K562 (cell line): ENCODE measurements at regions not wholly inside any gene's neighbourhood (a gene's known extent, or its start where the extent isn't known, plus 50 kb on each side); places are given as distances from the start of the nearest gene placed in this dataset.

Experiments used
- ATAC-seq: fragments of 200-7000 bp; cut with Tn5 transposase; 3 replicates; pipeline ENCODE4 v1.9.1; 2020; ENCODE audit warnings: moderate library complexity
- BruUV-seq: library from RNA; stranded (reverse); fragments of 400-500 nt; replicated peaks from 2 replicates; lab custom pipeline; 2021; lab: Mats Ljungman, UMichigan
- CTCF ChIA-PET: fragments of 300-600 bp; formaldehyde crosslinking; extraction: SDS; loops from one replicate; lab custom pipeline; 2021; ENCODE audit warnings: low intra/inter-chr PET ratio; lab: Yijun Ruan, JAX
- POLR2A ChIA-PET: fragments of 300-600, 350-650 bp; sonication (Branson Sonifier 250); formaldehyde crosslinking; extraction: SDS; loops from one replicate; lab custom pipeline; 2021; ENCODE audit warnings: antibody characterized with exemption, inconsistent platforms; lab: Yijun Ruan, JAX
- DNase-seq, 4 experiments: peaks; one replicate each; pipeline versions ENCODE4 v3.0.0 to v3.0.0-alpha.2; 2011 to 2018; ENCODE audit warnings: low spot score in 3 of 4, mixed read lengths in 3 of 4; ENCODE audit errors: extremely low read depth in 1 of 4
- FAIRE-seq: peaks from 2 replicates; lab custom pipeline; 2011; peaks lifted over from hg19 to GRCh38; lab: Jason Lieb, UNC
- H2AFZ ChIP-seq: 2 replicates; pipeline ENCODE4 v1.6.0; 2011; ENCODE audit warnings: low read depth, low read length, control low read depth, inconsistent platforms
- H3K27ac ChIP-seq: fragments of 200-600 bp; 3 replicates; pipeline ENCODE4 v1.8.0; 2011; ENCODE audit warnings: low read depth, mild to moderate bottlenecking, control low read depth, inconsistent platforms, low read length, moderate library complexity, mixed read lengths; ENCODE audit errors: extremely low read depth
- H3K27me3 ChIP-seq, 2 experiments: fragments of 300-600 bp in 1 of 2; 2 replicates in 1 of 2; 3 replicates in 1 of 2; pipeline versions ENCODE4 v1.6.0 to v1.8.0; 2011; ENCODE audit warnings: inconsistent platforms in 2 of 2, low read length in 2 of 2, mild to moderate bottlenecking in 1 of 2, mixed read lengths in 1 of 2, moderate library complexity in 1 of 2; ENCODE audit not compliant: control insufficient read depth in 2 of 2, insufficient read depth in 2 of 2
- H3K36me3 ChIP-seq: fragments of 300-600 bp; 3 replicates; pipeline ENCODE4 v1.8.0; 2011; ENCODE audit warnings: mild to moderate bottlenecking, low read length, inconsistent platforms; ENCODE audit not compliant: control insufficient read depth, insufficient read depth
- H3K4me1 ChIP-seq, 2 experiments: fragments of 200-600 bp in 1 of 2; replicated peaks in 1 of 2; 2 replicates in 1 of 2; 3 replicates in 1 of 2; pipeline versions ENCODE4 v1.5.1 to v1.8.0; 2011; ENCODE audit warnings: inconsistent platforms in 2 of 2, low read length in 2 of 2, mild to moderate bottlenecking in 1 of 2, mixed read lengths in 1 of 2, moderate library complexity in 1 of 2; ENCODE audit not compliant: control insufficient read depth in 2 of 2, insufficient read depth in 2 of 2
- H3K4me2 ChIP-seq: 2 replicates; pipeline ENCODE4 v1.6.1; 2011; ENCODE audit warnings: low read length, control low read depth, inconsistent platforms, mixed read lengths; ENCODE audit not compliant: insufficient read depth
- H3K4me3 ChIP-seq: fragments of 200-600 bp; sonication (generic), shearing (Covaris generic); 2 replicates; pipeline ENCODE4 v1.5.1; 2016; ENCODE audit warnings: control low read depth, inconsistent platforms
- H3K79me2 ChIP-seq: fragments of 200-600 bp; 3 replicates; pipeline ENCODE4 v1.8.0; 2011; ENCODE audit warnings: low read length, inconsistent platforms; ENCODE audit not compliant: control insufficient read depth, insufficient read depth
- H3K9ac ChIP-seq, 2 experiments: 2 replicates each; pipeline versions ENCODE4 v1.6.0 to v1.6.1; 2011; ENCODE audit warnings: low read depth in 2 of 2, low read length in 2 of 2, control low read depth in 1 of 2, inconsistent platforms in 1 of 2, mild to moderate bottlenecking in 1 of 2, mixed read lengths in 1 of 2; ENCODE audit not compliant: insufficient read depth in 1 of 2
- H3K9me1 ChIP-seq: one replicate; pipeline ENCODE4 v1.6.0; 2011; ENCODE audit warnings: inconsistent platforms, mild to moderate bottlenecking, low read length, moderate library complexity; ENCODE audit not compliant: control insufficient read depth, insufficient read depth
- H3K9me3 ChIP-seq: replicated peaks from 2 replicates; pipeline ENCODE4 v1.5.1; 2011; ENCODE audit warnings: low read depth, low read length, inconsistent platforms; ENCODE audit not compliant: control insufficient read depth, insufficient read depth
- H4K20me1 ChIP-seq: replicated peaks from 2 replicates; pipeline ENCODE4 v1.6.1; 2011; ENCODE audit warnings: low read length, inconsistent platforms, mixed read lengths; ENCODE audit not compliant: control insufficient read depth, insufficient read depth
- BCOR ChIP-seq: fragments of 450-650 bp; IDR thresholded peaks from 2 replicates; pipeline ENCODE4 v1.6.1; 2016
- BRD4 ChIP-seq: fragments of 200-600 bp; sonication (generic); IDR thresholded peaks from 2 replicates; pipeline ENCODE4 v1.6.1; 2017; ENCODE audit warnings: inconsistent platforms
- CEBPG ChIP-seq, 3 experiments: fragments of 200-800 bp in 1 of 3; sonication (Bioruptor generic) in 1 of 3; sonication (generic) in 1 of 3; formaldehyde crosslinking in 1 of 3; IDR thresholded peaks in 2 of 3; conservative IDR thresholded peaks in 1 of 3; 2 replicates each; pipeline versions ENCODE4 v1.6.1 to v1.8.0; 2016 to 2022; ENCODE audit warnings: missing compliant biosample characterization in 2 of 3, missing genetic modification characterization in 2 of 3, mild to moderate bottlenecking in 1 of 3, missing genetic modification reagents in 1 of 3
- CTCF ChIP-seq, 3 experiments: IDR thresholded peaks in 2 of 3; conservative IDR thresholded peaks in 1 of 3; 2 replicates each; pipeline ENCODE4 v1.5.1; 2011 to 2012; ENCODE audit warnings: low read length in 3 of 3, mild to moderate bottlenecking in 3 of 3, control low read depth in 2 of 3, improper control_type of control experiment in 1 of 3, inconsistent platforms in 1 of 3, low read depth in 1 of 3, mixed read lengths in 1 of 3, moderate library complexity in 1 of 3; ENCODE audit not compliant: insufficient read depth in 2 of 3
- EHMT2 ChIP-seq: fragments of 450-650 bp; IDR thresholded peaks from 2 replicates; pipeline ENCODE4 v1.6.1; 2018; ENCODE audit warnings: antibody characterized with exemption
- GABPB2 ChIP-seq: fragments of 250-450 bp; sonication (Bioruptor Pico); conservative IDR thresholded peaks from 2 replicates; pipeline ENCODE4 v1.5.1; 2021; ENCODE audit warnings: mild to moderate bottlenecking
- GATA2 ChIP-seq: sonication (generic); formaldehyde crosslinking; IDR thresholded peaks from 2 replicates; pipeline ENCODE4 v1.4.0; 2020; ENCODE audit warnings: mild to moderate bottlenecking, missing genetic modification reagents
- MBD1 ChIP-seq: fragments of 250-450 bp; sonication (Bioruptor Pico); IDR thresholded peaks from 2 replicates; pipeline ENCODE4 v1.8.0; 2022; ENCODE audit warnings: inconsistent platforms
- MCM5 ChIP-seq: fragments of 450-650 bp; IDR thresholded peaks from 2 replicates; pipeline ENCODE4 v1.6.1; 2016; ENCODE audit warnings: low read depth
- MED1 ChIP-seq: sonication (generic); formaldehyde crosslinking; IDR thresholded peaks from 2 replicates; pipeline ENCODE4 v1.8.1; 2023; ENCODE audit warnings: missing genetic modification reagents, borderline replicate concordance
- NFXL1 ChIP-seq: fragments of 450-650 bp; formaldehyde crosslinking; IDR thresholded peaks from 2 replicates; pipeline ENCODE4 v1.4.0; 2021; ENCODE audit warnings: mild to moderate bottlenecking
- PHF20 ChIP-seq: fragments of 450-650 bp; IDR thresholded peaks from 2 replicates; pipeline ENCODE4 v1.6.1; 2018; ENCODE audit not compliant: partially characterized antibody
- POU5F1 ChIP-seq: fragments of 150-350 bp; IDR thresholded peaks from 2 replicates; pipeline ENCODE4 v1.6.1; 2014; ENCODE audit warnings: borderline replicate concordance, low read length, low read depth, mild to moderate bottlenecking; ENCODE audit not compliant: partially characterized antibody
- TCF7L2 ChIP-seq: fragments of 150-350 bp; IDR thresholded peaks from 2 replicates; pipeline ENCODE4 v1.6.1; 2016; ENCODE audit warnings: low read depth, mild to moderate bottlenecking, low read length, moderate library complexity
- YY1 ChIP-seq, 3 experiments: IDR thresholded peaks; 2 replicates each; pipeline ENCODE4 v1.6.1; 2011; ENCODE audit warnings: low read length in 2 of 3, mild to moderate bottlenecking in 2 of 3, moderate library complexity in 2 of 3, borderline replicate concordance in 1 of 3, control low read depth in 1 of 3, low read depth in 1 of 3; ENCODE audit not compliant: insufficient read depth in 3 of 3, insufficient replicate concordance in 2 of 3, control insufficient read depth in 1 of 3, insufficient read length in 1 of 3; ENCODE audit errors: extremely low read depth in 1 of 3
- ZBTB17 ChIP-seq: fragments of 450-650 bp; formaldehyde crosslinking; IDR thresholded peaks from 2 replicates; pipeline ENCODE4 v1.4.0; 2020; ENCODE audit warnings: mild to moderate bottlenecking
- ZNF143 ChIP-seq: sonication (generic); formaldehyde crosslinking; IDR thresholded peaks from 2 replicates; pipeline ENCODE4 v1.9.0; 2022; ENCODE audit warnings: mild to moderate bottlenecking, missing genetic modification reagents
- ZNF146 ChIP-seq: IDR thresholded peaks from one replicate; pipeline ENCODE4 v1.6.1; 2018; ENCODE audit warnings: missing compliant biosample characterization; ENCODE audit not compliant: unreplicated experiment
- ZNF217 ChIP-seq: sonication (generic); formaldehyde crosslinking; IDR thresholded peaks from 2 replicates; pipeline ENCODE4 v1.8.0; 2022; ENCODE audit warnings: mild to moderate bottlenecking, missing genetic modification reagents
- ZNF224 ChIP-seq: sonication (generic); formaldehyde crosslinking; IDR thresholded peaks from 2 replicates; pipeline ENCODE4 v1.8.0; 2022; ENCODE audit warnings: mild to moderate bottlenecking, missing genetic modification reagents
- ZNF282 ChIP-seq: sonication (generic); formaldehyde crosslinking; IDR thresholded peaks from 2 replicates; pipeline ENCODE4 v1.8.1; 2023; ENCODE audit warnings: missing genetic modification reagents
- whole genome bisulfite sequencing: fragments of 100-300 bp; shearing (Covaris generic); methylation state at CpG from one replicate; pipeline ENCODE4 v1.1.6; 2016; ENCODE audit warnings: low coverage, mixed read lengths; ENCODE audit not compliant: insufficient coverage; ENCODE audit errors: missing lambda C conversion rate; 5-methylcytosine and 5-hydroxymethylcytosine counted together
- in situ Hi-C: fragments of 300-500 bp; cut with MboI; formaldehyde crosslinking; loops from 4 replicates; pipeline ENCODE4 v1.15.0; 2018; ENCODE audit warnings: inconsistent platforms, mixed read lengths
- intact Hi-C: fragments of 100-400 bp; cut with micrococcal nuclease; formaldehyde crosslinking; loops from 2 replicates; pipeline ENCODE4 v1.14.2; 2022

- no peak overlapping the region for H3K4me2 ChIP-seq
- TF ChIP-seq CTCF (IDR thresholded peaks at IDR 0.05 in 2 of 3, conservative IDR thresholded peaks at IDR 0.05 in 1 of 3; ENCODE audit: insufficient read depth in 2 of 3, low read depth in 1 of 3, low read length in 3 of 3) (no peak), PHF20 (no peak), MBD1 (no peak), NFXL1 (no peak), MED1 (CRISPR knock-in tag) (no peak), ZNF146 (CRISPR knock-in tag) (no peak), ZBTB17 (CRISPR knock-in tag) (no peak), TCF7L2 (no peak), MCM5 (no peak), CEBPG (CRISPR knock-in tag; IDR thresholded peaks at IDR 0.05) (no peak), CEBPG (tag; conservative IDR thresholded peaks at IDR 0.05 in 1 of 2, IDR thresholded peaks at IDR 0.05 in 1 of 2) (no peak), ZNF282 (no peak), EHMT2 (peak; percentile 79), GABPB2 (CRISPR knock-in tag) (no peak), ZNF217 (no peak), BCOR (no peak), BRD4 (no peak), ZNF224 (CRISPR knock-in tag) (no peak), YY1 (IDR thresholded peaks at IDR 0.05; ENCODE audit: borderline replicate concordance in 1 of 3, control insufficient read depth in 1 of 3, extremely low read depth in 1 of 3, insufficient read depth in 3 of 3, insufficient read length in 1 of 3, insufficient replicate concordance in 2 of 3, low read depth in 1 of 3, low read length in 2 of 3) (no peak), ZNF143 (CRISPR knock-in tag) (no peak), GATA2 (CRISPR knock-in tag) (no peak), POU5F1 (no peak)
These were observed 417.8 kb downstream of the MIAT start for GRCh38 chr22:27075028-27075678.

More at GRCh38 chr22:27075028-27075678, 417.8 kb downstream of the MIAT start:
- FAIRE-seq (no peak), ATAC-seq (no peak), DNase-seq (no peak)
- ChIA-PET CTCF (no interaction called here), POLR2A (no interaction called here)
- intact Hi-C loops: no loop called here
- Histone ChIP-seq H3K4me3 (no peak overlapping the region), H3K36me3 (no peaks in the 10 kb centered on the region), H4K20me1 (no peaks in the 10 kb centered on the region), H3K27ac (no peak overlapping the region), H3K27me3 (peaks cover 0 to 17% of the 10 kb centered on the region in 2 experiments; a peak in 1 of 5 replicates), H3K4me1 (no peaks in the 10 kb centered on the region), H2AFZ (no peak overlapping the region), H3K9me1 (no peaks in the 10 kb centered on the region), H3K79me2 (no peaks in the 10 kb centered on the region), H3K9ac (no peak overlapping the region), H3K9me3 (no peaks in the 10 kb centered on the region)
- in situ Hi-C loops: no loop called here
- 0% methylated on average over 6 of the region's 6 CpGs for WGBS
- no TSS peak for BruUV-seq
